HCT116 (cell line): ENCODE measurements at regions not wholly inside any gene's neighbourhood (a gene's known extent, or its start where the extent isn't known, plus 50 kb on each side); places are given as distances from the start of the nearest gene placed in this dataset.

ENCODE experiments used
- ATAC-seq: fragments of 200-7000 bp; cut with Tn5 transposase; 2 replicates; pipeline ENCODE4 v1.9.1; 2020; ENCODE audit warnings: mild to moderate bottlenecking, moderate library complexity
- BruUV-seq: library from RNA; stranded (reverse); fragments of 400-500 nt; replicated peaks from 2 replicates; lab custom pipeline; 2021; lab: Mats Ljungman, UMichigan
- CTCF ChIA-PET: fragments of 300-600 bp; sonication (Branson Sonifier 250); formaldehyde crosslinking; loops from one replicate; lab custom pipeline; 2021; ENCODE audit warnings: antibody characterized with exemption; lab: Charles Lee
- POLR2A ChIA-PET: fragments of 300-600, 350-600 bp; sonication (Branson Sonifier 250); formaldehyde crosslinking; loops from one replicate; lab custom pipeline; 2021; ENCODE audit warnings: antibody characterized with exemption; lab: Charles Lee
- RAD21 ChIA-PET, 2 experiments: fragments of 300-600 bp; sonication (Branson Sonifier 250); formaldehyde crosslinking; loops; one replicate each; lab custom pipeline; 2023; ENCODE audit warnings: low total read pairs in 2 of 2; ENCODE audit not compliant: uncharacterized antibody in 2 of 2, unreplicated experiment in 2 of 2, low non-redundant PET in 1 of 2; lab: Charles Lee
- DNase-seq: peaks from one replicate; pipeline ENCODE4 v3.0.0-alpha.2; 2010; ENCODE audit warnings: low read depth, low spot score
- H2AFZ ChIP-seq: fragments of 200-600 bp; shearing (Covaris generic), sonication (generic); 2 replicates; pipeline ENCODE4 v1.6.1; 2017; ENCODE audit warnings: low read depth, mixed run types, mixed read lengths, antibody characterized with exemption, low read length; ENCODE audit not compliant: poor library complexity, severe bottlenecking
- H3K27ac ChIP-seq: 2 replicates; pipeline ENCODE4 v1.5.1; 2012; ENCODE audit warnings: low read depth, low read length
- H3K27me3 ChIP-seq: fragments of 200-600 bp; sonication (generic); 2 replicates; pipeline ENCODE4 v1.6.1; 2016; ENCODE audit warnings: mixed run types, low read length, mixed read lengths; ENCODE audit not compliant: insufficient read depth
- H3K36me3 ChIP-seq, 2 experiments: fragments of 200-500 bp in 1 of 2; fragments of 200-600 bp in 1 of 2; sonication (Bioruptor generic) in 1 of 2; sonication (generic) in 1 of 2; 2 replicates each; pipeline versions ENCODE4 v1.5.1 to v1.6.1; 2014 to 2016; ENCODE audit warnings: low read length in 2 of 2, inconsistent platforms in 1 of 2, mixed read lengths in 1 of 2, mixed run types in 1 of 2; ENCODE audit not compliant: insufficient read depth in 2 of 2, control insufficient read depth in 1 of 2
- H3K4me1 ChIP-seq, 2 experiments: fragments of 200-600 bp in 1 of 2; sonication (generic) in 1 of 2; 2 replicates each; pipeline versions ENCODE4 v1.5.1 to v1.6.1; 2012 to 2017; ENCODE audit warnings: low read length in 2 of 2, inconsistent platforms in 1 of 2, mild to moderate bottlenecking in 1 of 2, mixed read lengths in 1 of 2, mixed run types in 1 of 2, moderate library complexity in 1 of 2; ENCODE audit not compliant: insufficient read depth in 2 of 2, control insufficient read depth in 1 of 2
- H3K4me2 ChIP-seq: fragments of 200-600 bp; sonication (generic); 2 replicates; pipeline ENCODE4 v1.6.1; 2017; ENCODE audit warnings: mixed run types, low read length, mixed read lengths
- H3K4me3 ChIP-seq, 2 experiments: fragments of 200-600 bp in 1 of 2; sonication (generic) in 1 of 2; replicated peaks in 1 of 2; 2 replicates each; pipeline ENCODE4 v1.5.1; 2011 to 2016; ENCODE audit warnings: low read length in 2 of 2, control low read depth in 1 of 2, low read depth in 1 of 2, mild to moderate bottlenecking in 1 of 2, mixed read lengths in 1 of 2, mixed run types in 1 of 2
- H3K79me2 ChIP-seq: fragments of 200-600 bp; sonication (generic); 2 replicates; pipeline ENCODE4 v1.6.1; 2017; ENCODE audit warnings: mild to moderate bottlenecking, mixed run types, low read length, moderate library complexity, mixed read lengths; ENCODE audit not compliant: insufficient read depth
- H3K9ac ChIP-seq: fragments of 200-600 bp; sonication (generic); 2 replicates; pipeline ENCODE4 v1.6.1; 2016; ENCODE audit warnings: low read length, mixed read lengths
- H3K9me2 ChIP-seq: fragments of 200-600 bp; sonication (generic), shearing (Covaris generic); 2 replicates; pipeline ENCODE4 v1.6.1; 2017; ENCODE audit warnings: mixed run types, mild to moderate bottlenecking, moderate library complexity; ENCODE audit not compliant: insufficient read depth
- H3K9me3 ChIP-seq, 2 experiments: fragments of 200-500 bp in 1 of 2; fragments of 200-600 bp in 1 of 2; sonication (Bioruptor generic) in 1 of 2; sonication (generic) in 1 of 2; 2 replicates each; pipeline ENCODE4 v1.6.1; 2014 to 2017; ENCODE audit warnings: low read length in 2 of 2, mixed read lengths in 2 of 2, inconsistent platforms in 1 of 2, low read depth in 1 of 2, mild to moderate bottlenecking in 1 of 2, mixed run types in 1 of 2, moderate library complexity in 1 of 2; ENCODE audit not compliant: control insufficient read depth in 1 of 2, insufficient read depth in 1 of 2
- H4K20me1 ChIP-seq: fragments of 200-600 bp; sonication (generic), shearing (Covaris generic); 2 replicates; pipeline ENCODE4 v1.6.1; 2017; ENCODE audit warnings: mixed run types, mild to moderate bottlenecking, moderate library complexity; ENCODE audit not compliant: insufficient read depth
- ATF3 ChIP-seq: IDR thresholded peaks from 2 replicates; pipeline ENCODE4 v1.6.1; 2012
- CEBPB ChIP-seq: IDR thresholded peaks from 2 replicates; pipeline ENCODE4 v1.6.1; 2012; ENCODE audit warnings: low read depth
- CTCF ChIP-seq, 3 experiments: fragments of 200-600 bp in 1 of 3; sonication (generic) in 1 of 3; IDR thresholded peaks in 2 of 3; conservative IDR thresholded peaks in 1 of 3; 2 replicates each; pipeline ENCODE4 v1.5.1; 2012 to 2017; ENCODE audit warnings: low read depth in 2 of 3, low read length in 2 of 3, antibody characterized with exemption in 1 of 3, borderline replicate concordance in 1 of 3, control low read depth in 1 of 3, mild to moderate bottlenecking in 1 of 3, mixed read lengths in 1 of 3, mixed run types in 1 of 3, moderate library complexity in 1 of 3; ENCODE audit not compliant: insufficient read depth in 1 of 3
- ELF1 ChIP-seq: IDR thresholded peaks from 2 replicates; pipeline ENCODE4 v1.6.1; 2012; ENCODE audit warnings: low read depth, borderline replicate concordance
- EZH2 ChIP-seq: fragments of 200-600 bp; sonication (generic); IDR thresholded peaks from 2 replicates; pipeline ENCODE4 v1.6.1; 2017; ENCODE audit warnings: antibody characterized with exemption, mixed run types
- EZH2phosphoT487 ChIP-seq: fragments of 200-600 bp; IDR thresholded peaks from 2 replicates; pipeline ENCODE4 v1.6.1; 2018; ENCODE audit warnings: antibody characterized with exemption, borderline replicate concordance
- FOSL1 ChIP-seq: IDR thresholded peaks from 2 replicates; pipeline ENCODE4 v1.6.1; 2012; ENCODE audit warnings: low read depth
- JUND ChIP-seq: IDR thresholded peaks from 2 replicates; pipeline ENCODE4 v1.6.1; 2012
- MAX ChIP-seq: IDR thresholded peaks from 2 replicates; pipeline ENCODE4 v1.6.1; 2012
- POLR2A ChIP-seq: IDR thresholded peaks from 2 replicates; pipeline ENCODE4 v1.7.0; 2011; ENCODE audit warnings: borderline replicate concordance; ENCODE audit not compliant: insufficient read depth, insufficient read length; ENCODE audit errors: extremely low read depth
- RAD21 ChIP-seq: IDR thresholded peaks from 2 replicates; pipeline ENCODE4 v1.6.1; 2012; ENCODE audit warnings: low read depth, mild to moderate bottlenecking
- REST ChIP-seq: IDR thresholded peaks from 2 replicates; pipeline ENCODE4 v1.6.1; 2012; ENCODE audit warnings: low read depth
- SIN3A ChIP-seq: IDR thresholded peaks from 2 replicates; pipeline ENCODE4 v1.6.1; 2012; ENCODE audit warnings: low read depth
- SP1 ChIP-seq: IDR thresholded peaks from 2 replicates; pipeline ENCODE4 v1.6.1; 2012; ENCODE audit warnings: low read depth
- SRF ChIP-seq: IDR thresholded peaks from 2 replicates; pipeline ENCODE4 v1.6.1; 2012; ENCODE audit warnings: low read depth
- TCF7L2 ChIP-seq: IDR thresholded peaks from 2 replicates; pipeline ENCODE4 v1.7.0; 2011; ENCODE audit warnings: borderline replicate concordance, inconsistent platforms; ENCODE audit not compliant: insufficient read depth, insufficient read length; ENCODE audit errors: extremely low read depth
- ZFX ChIP-seq: fragments of 450-650 bp; IDR thresholded peaks from 2 replicates; pipeline ENCODE4 v1.6.1; 2017
- intact Hi-C: fragments of 100-400 bp; cut with micrococcal nuclease; formaldehyde crosslinking; loops from 2 replicates; pipeline ENCODE4 v1.10.0; 2022

- BruUV-seq: no TSS peak
- Histone ChIP-seq H3K9me2 (no peaks in the 10 kb centered on the region), H3K27me3 (no peaks in the 10 kb centered on the region)
These were observed 163.5 kb upstream of the SPIN4 start for GRCh38 chrX:63514569-63515080.

More at GRCh38 chrX:63514569-63515080, 163.5 kb upstream of the SPIN4 start:
- no peak overlapping the region for H3K27ac ChIP-seq
- ChIA-PET POLR2A (no interaction called here), CTCF (no interaction called here), RAD21 (no interaction called here)
- no peaks in the 10 kb centered on the region for H3K36me3 ChIP-seq
- H3K9me3 ChIP-seq: no peaks in the 10 kb centered on the region
- no peaks in the 10 kb centered on the region for H4K20me1 ChIP-seq
- TF ChIP-seq FOSL1: no peak
- TF ChIP-seq MAX: no peak
- TF ChIP-seq EZH2phosphoT487: no peak
- no peak for TF ChIP-seq ZFX
- TF ChIP-seq ELF1: no peak
- no peak for TF ChIP-seq TCF7L2
- TF ChIP-seq SP1: no peak
- no peak for TF ChIP-seq POLR2A
- no peak for TF ChIP-seq JUND
- TF ChIP-seq REST: no peak
- TF ChIP-seq SIN3A: no peak
- TF ChIP-seq CTCF (IDR thresholded peaks at IDR 0.05 in 2 of 3, conservative IDR thresholded peaks at IDR 0.05 in 1 of 3; ENCODE audit: borderline replicate concordance in 1 of 3, insufficient read depth in 1 of 3, low read depth in 2 of 3, low read length in 2 of 3): no peak
- no peak for TF ChIP-seq EZH2
- no peak for TF ChIP-seq SRF
- no peak for TF ChIP-seq ATF3
- no peak for TF ChIP-seq RAD21
- no peak for TF ChIP-seq CEBPB
- H3K4me1 ChIP-seq: peaks cover 0 to 2% of the 10 kb centered on the region in 2 experiments; a peak in 1 of 4 replicates
- DNase-seq (no peak), ATAC-seq (no peak)
- H3K79me2 ChIP-seq: no peaks in the 10 kb centered on the region
- no peak overlapping the region for H3K4me2 ChIP-seq
- intact Hi-C loops: no loop called here
- no peak overlapping the region for H2AFZ ChIP-seq
- no peak overlapping the region for H3K4me3 ChIP-seq
- no peak overlapping the region for H3K9ac ChIP-seq
